Ovary (tissue), 3 donors: ENCODE measurements at regions not wholly inside any gene's neighbourhood (a gene's known extent, or its start where the extent isn't known, plus 50 kb on each side); places are given as distances from the start of the nearest gene placed in this dataset.

Source experiments
- EP300 ChIP-seq: sonication (generic); formaldehyde crosslinking; IDR thresholded peaks from one replicate; pipeline ENCODE4 v1.6.1; 2017; ENCODE audit warnings: antibody characterized with exemption
- POLR2A ChIP-seq: fragments of 450-650 bp; IDR thresholded peaks from one replicate; pipeline ENCODE4 v1.6.1; 2017; ENCODE audit warnings: antibody characterized with exemption, mild to moderate bottlenecking, moderate library complexity
- TF ChIP-seq, protein P1 (sequence below), 3 donors: fragments of 450-650 bp in 2 of 3; fragments of 200-600 bp in 1 of 3; IDR thresholded peaks; one replicate each; pipeline versions ENCODE4 v1.5.1 to v1.8.0; 2016 to 2022; ENCODE audit warnings: antibody characterized with exemption in 3 of 3, mild to moderate bottlenecking in 1 of 3
- donor health status: DM: no; HTN: no; CAD: no.

DNA sequence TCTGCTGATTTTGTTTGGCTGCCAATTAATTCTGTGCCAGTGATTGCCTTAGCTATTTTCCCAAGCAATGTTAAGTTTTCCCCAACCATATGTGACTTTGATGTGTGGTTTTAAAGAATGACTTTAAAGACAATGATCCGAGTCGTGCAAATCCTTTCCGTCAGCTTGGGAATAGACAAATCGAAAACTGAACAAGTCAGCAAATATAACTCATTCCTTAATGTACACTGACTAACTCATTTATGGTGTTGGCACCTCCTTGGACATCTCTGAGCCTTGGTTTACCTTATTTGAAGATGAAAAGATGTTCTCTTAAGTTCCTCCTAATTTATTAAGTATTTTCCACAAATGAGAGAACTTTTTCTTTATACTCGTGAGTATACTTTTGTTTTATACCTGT is 249.4 kb upstream of the SLCO3A1 start:
- TF ChIP-seq, protein P1, sequence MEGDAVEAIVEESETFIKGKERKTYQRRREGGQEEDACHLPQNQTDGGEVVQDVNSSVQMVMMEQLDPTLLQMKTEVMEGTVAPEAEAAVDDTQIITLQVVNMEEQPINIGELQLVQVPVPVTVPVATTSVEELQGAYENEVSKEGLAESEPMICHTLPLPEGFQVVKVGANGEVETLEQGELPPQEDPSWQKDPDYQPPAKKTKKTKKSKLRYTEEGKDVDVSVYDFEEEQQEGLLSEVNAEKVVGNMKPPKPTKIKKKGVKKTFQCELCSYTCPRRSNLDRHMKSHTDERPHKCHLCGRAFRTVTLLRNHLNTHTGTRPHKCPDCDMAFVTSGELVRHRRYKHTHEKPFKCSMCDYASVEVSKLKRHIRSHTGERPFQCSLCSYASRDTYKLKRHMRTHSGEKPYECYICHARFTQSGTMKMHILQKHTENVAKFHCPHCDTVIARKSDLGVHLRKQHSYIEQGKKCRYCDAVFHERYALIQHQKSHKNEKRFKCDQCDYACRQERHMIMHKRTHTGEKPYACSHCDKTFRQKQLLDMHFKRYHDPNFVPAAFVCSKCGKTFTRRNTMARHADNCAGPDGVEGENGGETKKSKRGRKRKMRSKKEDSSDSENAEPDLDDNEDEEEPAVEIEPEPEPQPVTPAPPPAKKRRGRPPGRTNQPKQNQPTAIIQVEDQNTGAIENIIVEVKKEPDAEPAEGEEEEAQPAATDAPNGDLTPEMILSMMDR (IDR thresholded peaks at IDR 0.05) = no peak
- TF ChIP-seq EP300 (no peak), POLR2A (no peak)
